ENCODE measurements at regions not wholly inside any gene's neighbourhood (a gene's known extent, or its start where the extent isn't known, plus 50 kb on each side); places are given as distances from the start of the nearest gene placed in this dataset.
A peak's percentile ranks its signal among the peaks of the same experiment; 100 is the strongest.

GRCh38 chr5:20231040-20231439, 243.0 kb upstream of the CDH18 start:
- Histone ChIP-seq H3K9me3 (ENCODE audit: severe bottlenecking) (no peaks in the 10 kb centered on the region), H3K36me3 (ENCODE audit: low read depth) (no peaks in the 10 kb centered on the region), H3K4me1 (ENCODE audit: insufficient read depth, poor library complexity, severe bottlenecking) (no peaks in the 10 kb centered on the region), H3K4me3 (ENCODE audit: severe bottlenecking) (no peak overlapping the region), H3K27me3 (ENCODE audit: insufficient read depth, poor library complexity, severe bottlenecking) (no peaks in the 10 kb centered on the region), H3K27ac (ENCODE audit: poor library complexity, severe bottlenecking) (no peak overlapping the region)
- no peak for DNase-seq (ENCODE audit: low spot score)
- no peak for ATAC-seq (ENCODE audit: low read depth)
- TF ChIP-seq, protein P1, sequence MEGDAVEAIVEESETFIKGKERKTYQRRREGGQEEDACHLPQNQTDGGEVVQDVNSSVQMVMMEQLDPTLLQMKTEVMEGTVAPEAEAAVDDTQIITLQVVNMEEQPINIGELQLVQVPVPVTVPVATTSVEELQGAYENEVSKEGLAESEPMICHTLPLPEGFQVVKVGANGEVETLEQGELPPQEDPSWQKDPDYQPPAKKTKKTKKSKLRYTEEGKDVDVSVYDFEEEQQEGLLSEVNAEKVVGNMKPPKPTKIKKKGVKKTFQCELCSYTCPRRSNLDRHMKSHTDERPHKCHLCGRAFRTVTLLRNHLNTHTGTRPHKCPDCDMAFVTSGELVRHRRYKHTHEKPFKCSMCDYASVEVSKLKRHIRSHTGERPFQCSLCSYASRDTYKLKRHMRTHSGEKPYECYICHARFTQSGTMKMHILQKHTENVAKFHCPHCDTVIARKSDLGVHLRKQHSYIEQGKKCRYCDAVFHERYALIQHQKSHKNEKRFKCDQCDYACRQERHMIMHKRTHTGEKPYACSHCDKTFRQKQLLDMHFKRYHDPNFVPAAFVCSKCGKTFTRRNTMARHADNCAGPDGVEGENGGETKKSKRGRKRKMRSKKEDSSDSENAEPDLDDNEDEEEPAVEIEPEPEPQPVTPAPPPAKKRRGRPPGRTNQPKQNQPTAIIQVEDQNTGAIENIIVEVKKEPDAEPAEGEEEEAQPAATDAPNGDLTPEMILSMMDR (IDR thresholded peaks at IDR 0.05; ENCODE audit: poor library complexity, severe bottlenecking): peak; percentile 43

GRCh38 chr5:20230010-20230409, 242.0 kb upstream of the CDH18 start:
- Histone ChIP-seq H3K36me3 (ENCODE audit: low read depth) (no peaks in the 10 kb centered on the region), H3K4me3 (ENCODE audit: severe bottlenecking) (no peak overlapping the region), H3K4me1 (ENCODE audit: insufficient read depth, poor library complexity, severe bottlenecking) (no peaks in the 10 kb centered on the region), H3K27ac (ENCODE audit: poor library complexity, severe bottlenecking) (no peak overlapping the region), H3K9me3 (ENCODE audit: severe bottlenecking) (no peaks in the 10 kb centered on the region), H3K27me3 (ENCODE audit: insufficient read depth, poor library complexity, severe bottlenecking) (no peaks in the 10 kb centered on the region)
- ATAC-seq (ENCODE audit: low read depth) (no peak), DNase-seq (ENCODE audit: low spot score) (no peak)
- TF ChIP-seq, protein P1 (IDR thresholded peaks at IDR 0.05; ENCODE audit: poor library complexity, severe bottlenecking): no peak

GRCh38 chr5:20229303-20230005, 241.5 kb upstream of the CDH18 start:
- Histone ChIP-seq H3K27me3 (ENCODE audit: insufficient read depth, poor library complexity, severe bottlenecking) (no peaks in the 10 kb centered on the region), H3K9me3 (ENCODE audit: severe bottlenecking) (no peaks in the 10 kb centered on the region), H3K4me3 (ENCODE audit: severe bottlenecking) (no peak overlapping the region), H3K4me1 (ENCODE audit: insufficient read depth, poor library complexity, severe bottlenecking) (no peaks in the 10 kb centered on the region), H3K27ac (ENCODE audit: poor library complexity, severe bottlenecking) (no peak overlapping the region), H3K36me3 (ENCODE audit: low read depth) (no peaks in the 10 kb centered on the region)
- no peak for ATAC-seq (ENCODE audit: low read depth)
- no peak for DNase-seq (ENCODE audit: low spot score)
- TF ChIP-seq, protein P1 (IDR thresholded peaks at IDR 0.05; ENCODE audit: poor library complexity, severe bottlenecking): no peak

DNA sequence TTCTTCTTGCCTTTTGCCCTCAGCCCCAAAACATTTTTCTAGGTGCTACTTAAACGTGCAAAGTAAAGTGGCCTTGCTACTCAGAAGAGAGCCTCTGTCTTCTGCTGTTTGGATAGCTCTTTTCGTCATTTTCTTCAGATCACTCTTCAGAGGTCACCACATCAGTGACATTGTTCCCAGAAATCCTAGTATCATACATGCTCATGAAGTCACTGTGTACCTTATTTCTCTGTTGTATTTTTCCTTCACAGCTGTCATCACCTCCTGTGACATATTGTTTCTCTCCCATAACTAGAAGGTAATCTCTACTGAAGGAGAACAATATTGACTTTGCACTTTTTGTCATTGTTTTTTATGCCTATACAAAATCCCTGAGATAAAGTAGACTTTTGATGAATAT, 237.0 kb upstream of the CDH18 start:
- TF ChIP-seq, protein P1 (IDR thresholded peaks at IDR 0.05; ENCODE audit: poor library complexity, severe bottlenecking): no peak
- no peak overlapping the region for H3K4me3 ChIP-seq (ENCODE audit: severe bottlenecking)
- DNase-seq (ENCODE audit: low spot score) (no peak), ATAC-seq (ENCODE audit: low read depth) (no peak)
- no peaks in the 10 kb centered on the region for H3K9me3 ChIP-seq (ENCODE audit: severe bottlenecking)
- H3K27ac ChIP-seq (ENCODE audit: poor library complexity, severe bottlenecking): no peak overlapping the region
- H3K4me1 ChIP-seq (ENCODE audit: insufficient read depth, poor library complexity, severe bottlenecking): no peaks in the 10 kb centered on the region
- H3K27me3 ChIP-seq (ENCODE audit: insufficient read depth, poor library complexity, severe bottlenecking): no peaks in the 10 kb centered on the region
- no peaks in the 10 kb centered on the region for H3K36me3 ChIP-seq (ENCODE audit: low read depth)

GRCh38 chr5:20224046-20224445, 236.0 kb upstream of the CDH18 start:
- H3K9me3 ChIP-seq (ENCODE audit: severe bottlenecking): no peaks in the 10 kb centered on the region
- no peaks in the 10 kb centered on the region for H3K27me3 ChIP-seq (ENCODE audit: insufficient read depth, poor library complexity, severe bottlenecking)
- peaks cover 3% of the 10 kb centered on the region for H3K4me1 ChIP-seq (ENCODE audit: insufficient read depth, poor library complexity, severe bottlenecking)
- DNase-seq (ENCODE audit: low spot score): no peak
- H3K4me3 ChIP-seq (ENCODE audit: severe bottlenecking): no peak overlapping the region
- TF ChIP-seq, protein P1 (IDR thresholded peaks at IDR 0.05; ENCODE audit: poor library complexity, severe bottlenecking): no peak
- H3K36me3 ChIP-seq (ENCODE audit: low read depth): no peaks in the 10 kb centered on the region
- no peak for ATAC-seq (ENCODE audit: low read depth)
- no peak overlapping the region for H3K27ac ChIP-seq (ENCODE audit: poor library complexity, severe bottlenecking)
